ENCODE measurements at regions not wholly inside any gene's neighbourhood (a gene's known extent, or its start where the extent isn't known, plus 50 kb on each side); places are given as distances from the start of the nearest gene placed in this dataset.

DNA sequence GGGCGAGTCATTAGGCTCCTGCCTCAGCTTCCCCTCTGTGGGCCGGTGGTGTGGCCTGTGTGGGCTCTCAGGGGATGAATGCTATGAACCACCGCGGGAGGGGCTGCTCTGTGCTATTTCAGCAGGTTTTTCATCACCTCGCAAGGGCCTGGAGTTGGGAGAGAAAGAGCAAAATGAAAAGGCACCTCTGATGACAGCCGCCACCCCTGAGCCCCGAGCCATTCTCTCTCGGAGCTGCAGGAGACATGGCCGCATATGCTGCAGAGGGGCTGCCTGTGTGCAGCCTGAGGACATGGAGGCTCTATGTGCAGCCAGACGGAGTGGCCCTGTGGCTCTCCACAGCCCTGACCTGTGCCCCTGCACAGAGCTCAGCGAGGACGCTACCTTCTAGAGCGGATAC lies 96.2 kb upstream of the CTDP1 start:
- TF ChIP-seq TCF7L2 (IDR thresholded peaks at IDR 0.05; ENCODE audit: borderline replicate concordance, extremely low read depth, insufficient read depth, insufficient read length) (no peak), POLR2A (IDR thresholded peaks at IDR 0.05; ENCODE audit: borderline replicate concordance, extremely low read depth, insufficient read depth, insufficient read length) (no peak), EZH2 (IDR thresholded peaks at IDR 0.05) (no peak), YY1 (IDR thresholded peaks at IDR 0.05; ENCODE audit: extremely low read depth, insufficient replicate concordance, low read depth, low read length) (no peak), RAD21 (IDR thresholded peaks at IDR 0.05; ENCODE audit: low read depth) (no peak), EZH2phosphoT487 (IDR thresholded peaks at IDR 0.05; ENCODE audit: borderline replicate concordance) (no peak), POLR2AphosphoS5 (IDR thresholded peaks at IDR 0.05; ENCODE audit: low read depth, low read length) (no peak)
- TF ChIP-seq, protein P1, sequence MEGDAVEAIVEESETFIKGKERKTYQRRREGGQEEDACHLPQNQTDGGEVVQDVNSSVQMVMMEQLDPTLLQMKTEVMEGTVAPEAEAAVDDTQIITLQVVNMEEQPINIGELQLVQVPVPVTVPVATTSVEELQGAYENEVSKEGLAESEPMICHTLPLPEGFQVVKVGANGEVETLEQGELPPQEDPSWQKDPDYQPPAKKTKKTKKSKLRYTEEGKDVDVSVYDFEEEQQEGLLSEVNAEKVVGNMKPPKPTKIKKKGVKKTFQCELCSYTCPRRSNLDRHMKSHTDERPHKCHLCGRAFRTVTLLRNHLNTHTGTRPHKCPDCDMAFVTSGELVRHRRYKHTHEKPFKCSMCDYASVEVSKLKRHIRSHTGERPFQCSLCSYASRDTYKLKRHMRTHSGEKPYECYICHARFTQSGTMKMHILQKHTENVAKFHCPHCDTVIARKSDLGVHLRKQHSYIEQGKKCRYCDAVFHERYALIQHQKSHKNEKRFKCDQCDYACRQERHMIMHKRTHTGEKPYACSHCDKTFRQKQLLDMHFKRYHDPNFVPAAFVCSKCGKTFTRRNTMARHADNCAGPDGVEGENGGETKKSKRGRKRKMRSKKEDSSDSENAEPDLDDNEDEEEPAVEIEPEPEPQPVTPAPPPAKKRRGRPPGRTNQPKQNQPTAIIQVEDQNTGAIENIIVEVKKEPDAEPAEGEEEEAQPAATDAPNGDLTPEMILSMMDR (IDR thresholded peaks at IDR 0.05 in 2 of 3, conservative IDR thresholded peaks at IDR 0.05 in 1 of 3; ENCODE audit: borderline replicate concordance in 1 of 3, insufficient read depth in 1 of 3, low read depth in 2 of 3, low read length in 2 of 3) = no peak
- TF ChIP-seq, protein P2, sequence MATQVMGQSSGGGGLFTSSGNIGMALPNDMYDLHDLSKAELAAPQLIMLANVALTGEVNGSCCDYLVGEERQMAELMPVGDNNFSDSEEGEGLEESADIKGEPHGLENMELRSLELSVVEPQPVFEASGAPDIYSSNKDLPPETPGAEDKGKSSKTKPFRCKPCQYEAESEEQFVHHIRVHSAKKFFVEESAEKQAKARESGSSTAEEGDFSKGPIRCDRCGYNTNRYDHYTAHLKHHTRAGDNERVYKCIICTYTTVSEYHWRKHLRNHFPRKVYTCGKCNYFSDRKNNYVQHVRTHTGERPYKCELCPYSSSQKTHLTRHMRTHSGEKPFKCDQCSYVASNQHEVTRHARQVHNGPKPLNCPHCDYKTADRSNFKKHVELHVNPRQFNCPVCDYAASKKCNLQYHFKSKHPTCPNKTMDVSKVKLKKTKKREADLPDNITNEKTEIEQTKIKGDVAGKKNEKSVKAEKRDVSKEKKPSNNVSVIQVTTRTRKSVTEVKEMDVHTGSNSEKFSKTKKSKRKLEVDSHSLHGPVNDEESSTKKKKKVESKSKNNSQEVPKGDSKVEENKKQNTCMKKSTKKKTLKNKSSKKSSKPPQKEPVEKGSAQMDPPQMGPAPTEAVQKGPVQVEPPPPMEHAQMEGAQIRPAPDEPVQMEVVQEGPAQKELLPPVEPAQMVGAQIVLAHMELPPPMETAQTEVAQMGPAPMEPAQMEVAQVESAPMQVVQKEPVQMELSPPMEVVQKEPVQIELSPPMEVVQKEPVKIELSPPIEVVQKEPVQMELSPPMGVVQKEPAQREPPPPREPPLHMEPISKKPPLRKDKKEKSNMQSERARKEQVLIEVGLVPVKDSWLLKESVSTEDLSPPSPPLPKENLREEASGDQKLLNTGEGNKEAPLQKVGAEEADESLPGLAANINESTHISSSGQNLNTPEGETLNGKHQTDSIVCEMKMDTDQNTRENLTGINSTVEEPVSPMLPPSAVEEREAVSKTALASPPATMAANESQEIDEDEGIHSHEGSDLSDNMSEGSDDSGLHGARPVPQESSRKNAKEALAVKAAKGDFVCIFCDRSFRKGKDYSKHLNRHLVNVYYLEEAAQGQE (IDR thresholded peaks at IDR 0.05; ENCODE audit: low read depth) = no peak
- TF ChIP-seq, protein P3, sequence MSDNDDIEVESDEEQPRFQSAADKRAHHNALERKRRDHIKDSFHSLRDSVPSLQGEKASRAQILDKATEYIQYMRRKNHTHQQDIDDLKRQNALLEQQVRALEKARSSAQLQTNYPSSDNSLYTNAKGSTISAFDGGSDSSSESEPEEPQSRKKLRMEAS (IDR thresholded peaks at IDR 0.05) = no peak
